Liver (tissue), 8 donors: ENCODE measurements at regions not wholly inside any gene's neighbourhood (a gene's known extent, or its start where the extent isn't known, plus 50 kb on each side); places are given as distances from the start of the nearest gene placed in this dataset.

ENCODE experiments used
- DNase-seq: peaks from one replicate; pipeline ENCODE4 v3.0.0-alpha.2; 2017; ENCODE audit warnings: low spot score
- H3K27ac ChIP-seq, 2 donors: one replicate each; pipeline ENCODE4 v1.7.0; 2013; ENCODE audit warnings: inconsistent platforms in 2 of 2, low read length in 2 of 2, control low read depth in 1 of 2, low read depth in 1 of 2, mild to moderate bottlenecking in 1 of 2
- H3K27me3 ChIP-seq, 4 donors: one replicate each; pipeline versions ENCODE4 v1.6.1 to v1.7.0; 2013; ENCODE audit warnings: low read length in 3 of 4, inconsistent platforms in 1 of 4, mild to moderate bottlenecking in 1 of 4, moderate library complexity in 1 of 4; ENCODE audit not compliant: control insufficient read depth in 4 of 4, insufficient read depth in 4 of 4
- H3K36me3 ChIP-seq, 4 donors: one replicate each; pipeline versions ENCODE4 v1.6.1 to v1.7.0; 2013; ENCODE audit warnings: low read length in 3 of 4, mild to moderate bottlenecking in 3 of 4, low read depth in 1 of 4, moderate library complexity in 1 of 4; ENCODE audit not compliant: control insufficient read depth in 4 of 4, insufficient read depth in 3 of 4
- H3K4me1 ChIP-seq, 4 donors: one replicate each; pipeline versions ENCODE4 v1.6.1 to v1.7.0; 2013; ENCODE audit warnings: low read length in 3 of 4, mild to moderate bottlenecking in 3 of 4, moderate library complexity in 1 of 4; ENCODE audit not compliant: control insufficient read depth in 4 of 4, insufficient read depth in 4 of 4
- H3K4me3 ChIP-seq, 3 donors: one replicate each; pipeline versions ENCODE4 v1.6.1 to v1.7.0; 2013; ENCODE audit warnings: low read length in 3 of 3, control low read depth in 1 of 3, low read depth in 1 of 3, mild to moderate bottlenecking in 1 of 3
- H3K9ac ChIP-seq, 2 donors: one replicate each; pipeline ENCODE4 v1.7.0; 2013; ENCODE audit warnings: low read length in 2 of 2, mild to moderate bottlenecking in 2 of 2, moderate library complexity in 2 of 2, control low read depth in 1 of 2, low read depth in 1 of 2
- H3K9me3 ChIP-seq, 4 donors: one replicate each; pipeline versions ENCODE4 v1.6.1 to v1.7.0; 2013; ENCODE audit warnings: low read length in 3 of 4; ENCODE audit not compliant: control insufficient read depth in 4 of 4
- EGR1 ChIP-seq, 2 donors: IDR thresholded peaks; 2 replicates each; pipeline ENCODE4 v1.6.1; 2016 to 2018; ENCODE audit warnings: antibody characterized with exemption in 2 of 2, low read depth in 2 of 2
- FOXA1 ChIP-seq: IDR thresholded peaks from 2 replicates; pipeline ENCODE4 v1.6.1; 2016; ENCODE audit warnings: antibody characterized with exemption
- FOXA2 ChIP-seq: IDR thresholded peaks from 2 replicates; pipeline ENCODE4 v1.6.1; 2016; ENCODE audit warnings: antibody characterized with exemption
- GABPA ChIP-seq, 2 donors: IDR thresholded peaks in 1 of 2; conservative IDR thresholded peaks in 1 of 2; 2 replicates each; pipeline ENCODE4 v1.6.1; 2016; ENCODE audit warnings: antibody characterized with exemption in 2 of 2, mild to moderate bottlenecking in 1 of 2, moderate library complexity in 1 of 2
- HNF4A ChIP-seq, 2 donors: conservative IDR thresholded peaks; 2 replicates each; pipeline ENCODE4 v1.6.1; 2016; ENCODE audit warnings: antibody characterized with exemption in 2 of 2, mild to moderate bottlenecking in 2 of 2
- HNF4G ChIP-seq: IDR thresholded peaks from 2 replicates; pipeline ENCODE4 v1.6.1; 2016; ENCODE audit warnings: antibody characterized with exemption
- JUND ChIP-seq, 2 donors: IDR thresholded peaks; 2 replicates each; pipeline ENCODE4 v1.6.1; 2016; ENCODE audit warnings: antibody characterized with exemption in 2 of 2
- NR2F2 ChIP-seq: IDR thresholded peaks from 2 replicates; pipeline ENCODE4 v1.6.1; 2016; ENCODE audit warnings: antibody characterized with exemption
- RAD21 ChIP-seq, 2 donors: IDR thresholded peaks; 2 replicates each; pipeline ENCODE4 v1.6.1; 2016; ENCODE audit warnings: antibody characterized with exemption in 2 of 2, mild to moderate bottlenecking in 2 of 2
- RXRA ChIP-seq, 2 donors: IDR thresholded peaks; 2 replicates each; pipeline ENCODE4 v1.6.1; 2017 to 2018; ENCODE audit warnings: antibody characterized with exemption in 2 of 2, mild to moderate bottlenecking in 1 of 2
- SP1 ChIP-seq: IDR thresholded peaks from 2 replicates; pipeline ENCODE4 v1.6.1; 2018; ENCODE audit warnings: antibody characterized with exemption, mild to moderate bottlenecking
- TAF1 ChIP-seq: conservative IDR thresholded peaks from 2 replicates; pipeline ENCODE4 v1.6.1; 2016; ENCODE audit warnings: antibody characterized with exemption, mild to moderate bottlenecking
- YY1 ChIP-seq: IDR thresholded peaks from 2 replicates; pipeline ENCODE4 v1.6.1; 2016; ENCODE audit warnings: antibody characterized with exemption, mild to moderate bottlenecking
- WGBS: extraction: QIAGEN DNeasy Blood & Tissue Kit; methylation state at CpG from one replicate; pipeline ENCODE4 v1.1.7; 2013; 5-methylcytosine and 5-hydroxymethylcytosine counted together
- TF ChIP-seq, protein P1 (sequence below): IDR thresholded peaks from 2 replicates; pipeline ENCODE4 v1.6.1; 2016; ENCODE audit warnings: antibody characterized with exemption
- TF ChIP-seq, protein P2 (sequence below): fragments of 150-350 bp; IDR thresholded peaks from 2 replicates; pipeline ENCODE4 v1.5.1; 2017; ENCODE audit warnings: improper control_type of control experiment, low read depth, low read length; ENCODE audit not compliant: missing input control
- TF ChIP-seq, protein P3 (sequence below): IDR thresholded peaks from 2 replicates; pipeline ENCODE4 v1.6.1; 2016; ENCODE audit warnings: antibody characterized with exemption
- TF ChIP-seq, protein P4 (sequence below): IDR thresholded peaks from 2 replicates; pipeline ENCODE4 v1.6.1; 2016; ENCODE audit warnings: antibody characterized with exemption
- TF ChIP-seq, protein P5 (sequence below): IDR thresholded peaks from 2 replicates; pipeline ENCODE4 v1.6.1; 2016; ENCODE audit warnings: antibody characterized with exemption, mild to moderate bottlenecking
- donor health status: healthy.
- donor health status: healthy.
- donor health status: healthy.
- donor health status: healthy.
- donor health status: healthy.

DNA sequence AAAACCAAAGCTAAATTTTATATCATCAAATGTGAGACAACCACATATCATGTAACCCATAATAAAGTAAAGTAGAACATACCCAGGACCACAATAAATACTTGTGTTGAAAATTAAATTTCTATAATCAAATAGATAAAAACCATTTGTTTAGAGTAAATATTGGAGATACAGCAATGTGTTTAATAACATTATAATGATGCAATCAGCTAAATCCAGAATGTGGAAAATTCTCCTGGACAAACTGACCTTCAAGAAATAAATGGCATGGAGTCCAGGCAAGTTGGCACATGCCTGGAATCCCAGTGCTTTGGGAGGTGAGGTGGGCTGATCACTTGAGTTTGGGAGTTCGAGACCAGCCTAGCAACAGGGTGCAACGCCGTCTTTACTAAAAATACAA, 84.0 kb downstream of the GPX5 start:
- H3K4me3 ChIP-seq = no peak overlapping the region
- no peaks in the 10 kb centered on the region for H3K4me1 ChIP-seq
- H3K9ac ChIP-seq = no peak overlapping the region
- H3K27ac ChIP-seq = no peak overlapping the region
- no peaks in the 10 kb centered on the region for H3K36me3 ChIP-seq
- peaks cover 3 to 9% (median 4%) of the 10 kb centered on the region in 4 donors for H3K27me3 ChIP-seq
- peaks cover 0 to 2% (median under 1%) of the 10 kb centered on the region in 4 donors for H3K9me3 ChIP-seq
- no peak for DNase-seq
- WGBS = 97% methylated on average over 3 of the region's 3 CpGs
- TF ChIP-seq RXRA (IDR thresholded peaks at IDR 0.05) = no peak
- TF ChIP-seq, protein P1, sequence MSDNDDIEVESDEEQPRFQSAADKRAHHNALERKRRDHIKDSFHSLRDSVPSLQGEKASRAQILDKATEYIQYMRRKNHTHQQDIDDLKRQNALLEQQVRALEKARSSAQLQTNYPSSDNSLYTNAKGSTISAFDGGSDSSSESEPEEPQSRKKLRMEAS = no peak
- no peak for TF ChIP-seq FOXA2
- TF ChIP-seq YY1 = no peak
- TF ChIP-seq EGR1 (IDR thresholded peaks at IDR 0.05; ENCODE audit: low read depth in 2 of 2) = no peak
- TF ChIP-seq, protein P2, sequence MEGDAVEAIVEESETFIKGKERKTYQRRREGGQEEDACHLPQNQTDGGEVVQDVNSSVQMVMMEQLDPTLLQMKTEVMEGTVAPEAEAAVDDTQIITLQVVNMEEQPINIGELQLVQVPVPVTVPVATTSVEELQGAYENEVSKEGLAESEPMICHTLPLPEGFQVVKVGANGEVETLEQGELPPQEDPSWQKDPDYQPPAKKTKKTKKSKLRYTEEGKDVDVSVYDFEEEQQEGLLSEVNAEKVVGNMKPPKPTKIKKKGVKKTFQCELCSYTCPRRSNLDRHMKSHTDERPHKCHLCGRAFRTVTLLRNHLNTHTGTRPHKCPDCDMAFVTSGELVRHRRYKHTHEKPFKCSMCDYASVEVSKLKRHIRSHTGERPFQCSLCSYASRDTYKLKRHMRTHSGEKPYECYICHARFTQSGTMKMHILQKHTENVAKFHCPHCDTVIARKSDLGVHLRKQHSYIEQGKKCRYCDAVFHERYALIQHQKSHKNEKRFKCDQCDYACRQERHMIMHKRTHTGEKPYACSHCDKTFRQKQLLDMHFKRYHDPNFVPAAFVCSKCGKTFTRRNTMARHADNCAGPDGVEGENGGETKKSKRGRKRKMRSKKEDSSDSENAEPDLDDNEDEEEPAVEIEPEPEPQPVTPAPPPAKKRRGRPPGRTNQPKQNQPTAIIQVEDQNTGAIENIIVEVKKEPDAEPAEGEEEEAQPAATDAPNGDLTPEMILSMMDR = no peak
- TF ChIP-seq, protein P3, sequence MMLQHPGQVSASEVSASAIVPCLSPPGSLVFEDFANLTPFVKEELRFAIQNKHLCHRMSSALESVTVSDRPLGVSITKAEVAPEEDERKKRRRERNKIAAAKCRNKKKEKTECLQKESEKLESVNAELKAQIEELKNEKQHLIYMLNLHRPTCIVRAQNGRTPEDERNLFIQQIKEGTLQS = no peak
- no peak for TF ChIP-seq HNF4G

DNA sequence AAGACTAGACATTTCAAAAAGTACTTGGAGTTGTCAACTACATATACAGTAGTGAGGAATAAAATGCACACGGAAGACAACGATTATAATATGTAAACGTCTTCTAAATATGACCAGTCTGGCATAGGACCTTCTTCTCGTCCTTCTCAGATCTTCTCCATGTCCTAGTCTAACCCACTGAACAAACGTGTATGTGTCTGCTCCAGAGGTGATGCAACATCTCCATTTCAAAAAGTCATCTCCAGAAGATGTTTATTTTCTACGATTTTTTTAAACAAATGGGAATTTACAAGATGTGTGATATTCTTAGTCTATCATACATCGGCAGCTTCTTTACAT, 89.9 kb downstream of the GPX5 start:
- DNase-seq = no peak
- 81% methylated on average over 7 of the region's 7 CpGs for WGBS
- no peaks in the 10 kb centered on the region for H3K36me3 ChIP-seq
- H3K27me3 ChIP-seq = peaks cover 0 to 3% (median 0%) of the 10 kb centered on the region in 4 donors
- no peak overlapping the region for H3K27ac ChIP-seq
- H3K9ac ChIP-seq = no peak overlapping the region
- H3K4me3 ChIP-seq = no peak overlapping the region
- H3K9me3 ChIP-seq = peaks cover 0 to 3% (median 0%) of the 10 kb centered on the region in 4 donors
- H3K4me1 ChIP-seq = no peaks in the 10 kb centered on the region
- no peak for TF ChIP-seq YY1
- TF ChIP-seq RXRA (IDR thresholded peaks at IDR 0.05) = no peak
- TF ChIP-seq JUND (IDR thresholded peaks at IDR 0.05) = no peak
- no peak for TF ChIP-seq HNF4A (conservative IDR thresholded peaks at IDR 0.05)
- TF ChIP-seq FOXA1 = no peak
- TF ChIP-seq TAF1 = no peak
- TF ChIP-seq, protein P2 = no peak
- TF ChIP-seq SP1 = no peak
- no peak for TF ChIP-seq GABPA (IDR thresholded peaks at IDR 0.05 in 1 of 2, conservative IDR thresholded peaks at IDR 0.05 in 1 of 2)
- TF ChIP-seq RAD21 (IDR thresholded peaks at IDR 0.05) = no peak
- TF ChIP-seq, protein P4, sequence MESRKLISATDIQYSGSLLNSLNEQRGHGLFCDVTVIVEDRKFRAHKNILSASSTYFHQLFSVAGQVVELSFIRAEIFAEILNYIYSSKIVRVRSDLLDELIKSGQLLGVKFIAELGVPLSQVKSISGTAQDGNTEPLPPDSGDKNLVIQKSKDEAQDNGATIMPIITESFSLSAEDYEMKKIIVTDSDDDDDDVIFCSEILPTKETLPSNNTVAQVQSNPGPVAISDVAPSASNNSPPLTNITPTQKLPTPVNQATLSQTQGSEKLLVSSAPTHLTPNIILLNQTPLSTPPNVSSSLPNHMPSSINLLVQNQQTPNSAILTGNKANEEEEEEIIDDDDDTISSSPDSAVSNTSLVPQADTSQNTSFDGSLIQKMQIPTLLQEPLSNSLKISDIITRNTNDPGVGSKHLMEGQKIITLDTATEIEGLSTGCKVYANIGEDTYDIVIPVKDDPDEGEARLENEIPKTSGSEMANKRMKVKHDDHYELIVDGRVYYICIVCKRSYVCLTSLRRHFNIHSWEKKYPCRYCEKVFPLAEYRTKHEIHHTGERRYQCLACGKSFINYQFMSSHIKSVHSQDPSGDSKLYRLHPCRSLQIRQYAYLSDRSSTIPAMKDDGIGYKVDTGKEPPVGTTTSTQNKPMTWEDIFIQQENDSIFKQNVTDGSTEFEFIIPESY = no peak
- TF ChIP-seq, protein P3 = no peak
- no peak for TF ChIP-seq FOXA2
- no peak for TF ChIP-seq HNF4G
- TF ChIP-seq, protein P1 = no peak
- TF ChIP-seq EGR1 (IDR thresholded peaks at IDR 0.05; ENCODE audit: low read depth in 2 of 2) = no peak
- TF ChIP-seq, protein P5, sequence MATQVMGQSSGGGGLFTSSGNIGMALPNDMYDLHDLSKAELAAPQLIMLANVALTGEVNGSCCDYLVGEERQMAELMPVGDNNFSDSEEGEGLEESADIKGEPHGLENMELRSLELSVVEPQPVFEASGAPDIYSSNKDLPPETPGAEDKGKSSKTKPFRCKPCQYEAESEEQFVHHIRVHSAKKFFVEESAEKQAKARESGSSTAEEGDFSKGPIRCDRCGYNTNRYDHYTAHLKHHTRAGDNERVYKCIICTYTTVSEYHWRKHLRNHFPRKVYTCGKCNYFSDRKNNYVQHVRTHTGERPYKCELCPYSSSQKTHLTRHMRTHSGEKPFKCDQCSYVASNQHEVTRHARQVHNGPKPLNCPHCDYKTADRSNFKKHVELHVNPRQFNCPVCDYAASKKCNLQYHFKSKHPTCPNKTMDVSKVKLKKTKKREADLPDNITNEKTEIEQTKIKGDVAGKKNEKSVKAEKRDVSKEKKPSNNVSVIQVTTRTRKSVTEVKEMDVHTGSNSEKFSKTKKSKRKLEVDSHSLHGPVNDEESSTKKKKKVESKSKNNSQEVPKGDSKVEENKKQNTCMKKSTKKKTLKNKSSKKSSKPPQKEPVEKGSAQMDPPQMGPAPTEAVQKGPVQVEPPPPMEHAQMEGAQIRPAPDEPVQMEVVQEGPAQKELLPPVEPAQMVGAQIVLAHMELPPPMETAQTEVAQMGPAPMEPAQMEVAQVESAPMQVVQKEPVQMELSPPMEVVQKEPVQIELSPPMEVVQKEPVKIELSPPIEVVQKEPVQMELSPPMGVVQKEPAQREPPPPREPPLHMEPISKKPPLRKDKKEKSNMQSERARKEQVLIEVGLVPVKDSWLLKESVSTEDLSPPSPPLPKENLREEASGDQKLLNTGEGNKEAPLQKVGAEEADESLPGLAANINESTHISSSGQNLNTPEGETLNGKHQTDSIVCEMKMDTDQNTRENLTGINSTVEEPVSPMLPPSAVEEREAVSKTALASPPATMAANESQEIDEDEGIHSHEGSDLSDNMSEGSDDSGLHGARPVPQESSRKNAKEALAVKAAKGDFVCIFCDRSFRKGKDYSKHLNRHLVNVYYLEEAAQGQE = no peak
- TF ChIP-seq NR2F2 = no peak
